ENCODE measurements at regions not wholly inside any gene's neighbourhood (a gene's known extent, or its start where the extent isn't known, plus 50 kb on each side); places are given as distances from the start of the nearest gene placed in this dataset.

DNA sequence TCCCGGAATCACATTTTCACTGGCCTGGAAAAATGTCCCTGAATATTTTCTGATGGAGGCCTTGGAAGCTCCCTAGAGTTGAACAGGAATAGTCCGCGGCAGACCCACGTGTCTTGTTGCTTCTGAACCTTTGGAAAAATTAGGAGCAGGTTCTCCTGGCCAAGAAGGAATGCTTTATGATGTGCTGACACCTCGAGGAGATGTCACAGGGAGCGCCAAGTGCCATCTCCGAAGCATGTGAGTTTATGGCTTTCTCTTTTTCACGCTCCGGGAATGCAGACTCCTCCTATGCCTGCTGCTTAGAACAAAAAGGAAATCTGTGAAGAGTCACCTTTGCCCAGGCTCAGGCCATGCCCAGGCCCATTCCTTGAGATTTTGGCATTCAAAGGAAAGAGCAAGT is 84.6 kb downstream of the BOD1 start:
- Histone ChIP-seq H3K27ac (ENCODE audit: low read depth in 1 of 2, low read length in 1 of 2) (no peak overlapping the region), H3K27me3 (ENCODE audit: control insufficient read depth in 2 of 2, insufficient read depth in 1 of 2, low read length in 1 of 2) (no peaks in the 10 kb centered on the region), H3K4me1 (ENCODE audit: control insufficient read depth in 2 of 2, insufficient read depth in 2 of 2, low read length in 2 of 2) (no peaks in the 10 kb centered on the region), H3K36me3 (ENCODE audit: control insufficient read depth in 2 of 2, insufficient read depth in 2 of 2, low read length in 1 of 2) (no peaks in the 10 kb centered on the region), H3K9me3 (ENCODE audit: control insufficient read depth in 2 of 2, insufficient read depth in 1 of 2, low read length in 1 of 2) (no peaks in the 10 kb centered on the region), H3K4me3 (ENCODE audit: low read length in 2 of 2) (no peak overlapping the region)
- DNase-seq (ENCODE audit: low read depth in 6 of 9, low spot score in 9 of 9): no peak
- WGBS: 91% methylated on average over 9 of the region's 9 CpGs

DNA sequence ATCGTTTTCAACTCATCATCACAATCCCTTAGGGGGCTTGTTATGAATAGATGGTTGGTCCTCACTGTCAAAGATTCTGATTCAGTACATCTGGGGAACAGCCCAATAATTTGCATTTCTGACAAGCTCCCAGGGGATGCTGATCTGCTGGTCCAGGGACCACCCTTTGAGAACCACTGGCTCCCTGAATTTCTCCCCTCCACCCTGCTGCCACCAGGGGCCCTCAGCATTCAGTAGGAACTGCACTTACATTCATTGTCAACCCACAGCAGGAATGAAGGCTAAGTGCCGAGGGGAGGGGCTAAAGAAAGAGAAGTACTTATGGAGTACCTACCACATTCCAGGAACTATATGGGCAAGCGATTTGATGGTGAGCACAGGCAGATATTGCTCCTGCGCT is 85.9 kb downstream of the BOD1 start:
- H3K36me3 ChIP-seq (ENCODE audit: control insufficient read depth in 2 of 2, insufficient read depth in 2 of 2, low read length in 1 of 2): no peaks in the 10 kb centered on the region
- no peaks in the 10 kb centered on the region for H3K4me1 ChIP-seq (ENCODE audit: control insufficient read depth in 2 of 2, insufficient read depth in 2 of 2, low read length in 2 of 2)
- no peaks in the 10 kb centered on the region for H3K9me3 ChIP-seq (ENCODE audit: control insufficient read depth in 2 of 2, insufficient read depth in 1 of 2, low read length in 1 of 2)
- no peaks in the 10 kb centered on the region for H3K27me3 ChIP-seq (ENCODE audit: control insufficient read depth in 2 of 2, insufficient read depth in 1 of 2, low read length in 1 of 2)
- no peak overlapping the region for H3K27ac ChIP-seq (ENCODE audit: low read depth in 1 of 2, low read length in 1 of 2)
- DNase-seq (ENCODE audit: low read depth in 6 of 9, low spot score in 9 of 9): no peak
- no peak overlapping the region for H3K4me3 ChIP-seq (ENCODE audit: low read length in 2 of 2)
- WGBS: 80% methylated on average over 4 of the region's 4 CpGs

DNA sequence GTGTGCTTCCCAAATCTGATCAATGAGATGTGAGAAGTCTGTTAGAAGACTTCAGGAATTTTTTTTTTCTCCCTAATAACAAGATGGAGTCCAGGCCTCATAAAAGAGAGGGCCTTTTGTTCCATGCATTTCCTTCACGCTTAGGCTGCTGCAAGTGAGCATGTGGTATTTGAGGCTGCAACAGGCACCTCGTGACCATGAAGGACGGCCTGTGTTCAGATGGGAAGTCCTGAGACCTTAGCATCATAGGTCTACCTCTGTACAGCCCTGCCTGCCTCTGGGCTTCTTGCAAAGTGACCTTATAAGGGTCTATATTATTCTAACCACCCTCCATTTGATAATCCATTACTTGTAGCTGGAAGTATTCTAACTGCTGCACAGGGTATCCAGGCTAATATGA is 86.6 kb downstream of the BOD1 start:
- H3K27ac ChIP-seq (ENCODE audit: low read depth in 1 of 2, low read length in 1 of 2): no peak overlapping the region
- no peaks in the 10 kb centered on the region for H3K27me3 ChIP-seq (ENCODE audit: control insufficient read depth in 2 of 2, insufficient read depth in 1 of 2, low read length in 1 of 2)
- 85% methylated on average over 3 of the region's 3 CpGs for WGBS
- no peaks in the 10 kb centered on the region for H3K9me3 ChIP-seq (ENCODE audit: control insufficient read depth in 2 of 2, insufficient read depth in 1 of 2, low read length in 1 of 2)
- no peaks in the 10 kb centered on the region for H3K4me1 ChIP-seq (ENCODE audit: control insufficient read depth in 2 of 2, insufficient read depth in 2 of 2, low read length in 2 of 2)
- H3K4me3 ChIP-seq (ENCODE audit: low read length in 2 of 2): no peak overlapping the region
- no peak for DNase-seq (ENCODE audit: low read depth in 6 of 9, low spot score in 9 of 9)
- no peaks in the 10 kb centered on the region for H3K36me3 ChIP-seq (ENCODE audit: control insufficient read depth in 2 of 2, insufficient read depth in 2 of 2, low read length in 1 of 2)

DNA sequence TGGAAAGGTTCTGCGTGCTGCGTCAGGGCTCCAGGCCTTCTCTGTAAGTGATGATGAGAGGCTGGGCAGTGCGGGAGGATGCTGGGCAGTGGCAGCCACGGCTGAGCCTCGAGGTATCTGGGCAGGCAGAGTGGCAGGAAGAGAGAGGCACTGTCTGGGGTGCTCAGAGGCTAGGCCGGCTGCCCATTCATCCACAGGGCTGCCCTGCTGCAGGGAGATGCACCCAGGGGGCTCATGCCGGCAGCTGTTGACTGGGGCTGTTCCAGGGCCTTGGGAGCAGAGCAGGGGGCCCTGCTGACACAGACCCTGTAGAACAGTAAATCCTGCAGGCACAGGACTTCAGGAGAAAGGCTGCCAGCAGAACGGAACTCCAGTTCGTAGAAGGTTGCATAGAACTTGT is 88.8 kb downstream of the BOD1 start:
- DNase-seq (ENCODE audit: low read depth in 6 of 9, low spot score in 9 of 9): no peak
- WGBS: 89% methylated on average over 9 of the region's 9 CpGs
- Histone ChIP-seq H3K27ac (ENCODE audit: low read depth in 1 of 2, low read length in 1 of 2) (no peak overlapping the region), H3K36me3 (ENCODE audit: control insufficient read depth in 2 of 2, insufficient read depth in 2 of 2, low read length in 1 of 2) (no peaks in the 10 kb centered on the region), H3K9me3 (ENCODE audit: control insufficient read depth in 2 of 2, insufficient read depth in 1 of 2, low read length in 1 of 2) (no peaks in the 10 kb centered on the region), H3K27me3 (ENCODE audit: control insufficient read depth in 2 of 2, insufficient read depth in 1 of 2, low read length in 1 of 2) (no peaks in the 10 kb centered on the region), H3K4me1 (ENCODE audit: control insufficient read depth in 2 of 2, insufficient read depth in 2 of 2, low read length in 2 of 2) (no peaks in the 10 kb centered on the region), H3K4me3 (ENCODE audit: low read length in 2 of 2) (no peak overlapping the region)

DNA sequence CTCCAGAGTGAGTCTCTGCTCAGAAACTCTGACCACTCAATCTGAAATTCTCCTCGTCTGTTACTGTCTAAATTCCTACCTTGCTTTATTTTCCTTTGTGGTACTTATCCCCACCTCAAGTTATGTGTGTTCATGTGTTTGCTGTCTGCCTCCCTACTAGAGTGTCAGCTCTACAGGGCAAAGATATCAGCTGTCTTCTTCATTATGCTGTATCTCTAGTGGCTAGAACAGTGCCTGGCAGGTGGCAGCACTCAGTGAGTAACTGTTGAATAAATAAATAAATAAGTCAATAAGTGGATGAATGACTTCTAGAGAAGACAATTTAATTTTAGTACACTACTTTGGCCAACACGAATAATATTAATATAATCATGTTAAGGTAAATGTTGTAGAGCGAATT is 92.3 kb downstream of the BOD1 start:
- 91% methylated on average over 3 of the region's 3 CpGs for WGBS
- H3K36me3 ChIP-seq (ENCODE audit: control insufficient read depth in 2 of 2, insufficient read depth in 2 of 2, low read length in 1 of 2): no peaks in the 10 kb centered on the region
- no peak overlapping the region for H3K27ac ChIP-seq (ENCODE audit: low read depth in 1 of 2, low read length in 1 of 2)
- no peak for DNase-seq (ENCODE audit: low read depth in 6 of 9, low spot score in 9 of 9)
- H3K27me3 ChIP-seq (ENCODE audit: control insufficient read depth in 2 of 2, insufficient read depth in 1 of 2, low read length in 1 of 2): no peaks in the 10 kb centered on the region
- H3K4me1 ChIP-seq (ENCODE audit: control insufficient read depth in 2 of 2, insufficient read depth in 2 of 2, low read length in 2 of 2): no peaks in the 10 kb centered on the region
- no peaks in the 10 kb centered on the region for H3K9me3 ChIP-seq (ENCODE audit: control insufficient read depth in 2 of 2, insufficient read depth in 1 of 2, low read length in 1 of 2)
- no peak overlapping the region for H3K4me3 ChIP-seq (ENCODE audit: low read length in 2 of 2)

DNA sequence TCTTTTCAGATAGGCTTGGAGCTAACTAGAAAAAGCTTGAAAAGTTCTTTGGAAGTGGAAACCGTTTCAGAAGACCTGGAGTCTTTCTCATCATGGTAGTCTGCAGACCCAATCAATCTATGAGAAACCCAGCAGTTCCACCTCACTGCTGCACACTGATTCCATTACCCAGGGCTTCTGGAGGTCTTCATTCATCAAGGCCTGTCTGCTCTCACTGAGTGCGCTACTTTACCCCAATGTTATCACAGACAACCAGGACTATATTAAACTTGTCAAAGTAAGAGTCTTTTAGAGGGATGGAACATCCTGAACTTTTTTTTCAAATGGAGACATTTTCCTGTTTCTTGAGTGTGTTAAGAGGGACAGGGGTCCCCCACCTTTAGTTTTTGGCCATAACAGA is 93.1 kb downstream of the BOD1 start:
- Histone ChIP-seq H3K27me3 (ENCODE audit: control insufficient read depth in 2 of 2, insufficient read depth in 1 of 2, low read length in 1 of 2) (no peaks in the 10 kb centered on the region), H3K36me3 (ENCODE audit: control insufficient read depth in 2 of 2, insufficient read depth in 2 of 2, low read length in 1 of 2) (no peaks in the 10 kb centered on the region), H3K9me3 (ENCODE audit: control insufficient read depth in 2 of 2, insufficient read depth in 1 of 2, low read length in 1 of 2) (no peaks in the 10 kb centered on the region), H3K27ac (ENCODE audit: low read depth in 1 of 2, low read length in 1 of 2) (no peak overlapping the region), H3K4me3 (ENCODE audit: low read length in 2 of 2) (no peak overlapping the region), H3K4me1 (ENCODE audit: control insufficient read depth in 2 of 2, insufficient read depth in 2 of 2, low read length in 2 of 2) (no peaks in the 10 kb centered on the region)
- 77% methylated on average over 2 of the region's 2 CpGs for WGBS
- DNase-seq (ENCODE audit: low read depth in 6 of 9, low spot score in 9 of 9): no peak

DNA sequence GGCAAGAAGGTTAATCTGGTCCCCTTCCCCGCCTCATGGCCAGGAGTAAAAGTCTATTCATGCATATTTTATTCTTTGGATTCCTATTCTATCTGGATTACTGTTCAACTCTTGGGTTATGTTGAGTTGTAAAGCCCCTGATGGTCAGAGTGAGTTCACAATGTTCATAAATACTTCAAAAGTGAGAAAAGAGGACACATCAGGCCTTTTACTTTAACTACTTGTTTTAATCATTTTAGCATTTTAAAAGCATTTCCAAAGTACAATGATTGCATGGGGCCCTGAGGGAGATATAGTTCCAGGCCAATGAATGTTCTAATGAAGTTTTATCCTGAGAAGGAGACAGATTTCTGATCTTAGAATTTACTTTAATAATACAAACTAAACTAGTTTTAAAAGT is 93.9 kb downstream of the BOD1 start:
- no peaks in the 10 kb centered on the region for H3K4me1 ChIP-seq (ENCODE audit: control insufficient read depth in 2 of 2, insufficient read depth in 2 of 2, low read length in 2 of 2)
- no peaks in the 10 kb centered on the region for H3K9me3 ChIP-seq (ENCODE audit: control insufficient read depth in 2 of 2, insufficient read depth in 1 of 2, low read length in 1 of 2)
- H3K36me3 ChIP-seq (ENCODE audit: control insufficient read depth in 2 of 2, insufficient read depth in 2 of 2, low read length in 1 of 2): no peaks in the 10 kb centered on the region
- no peaks in the 10 kb centered on the region for H3K27me3 ChIP-seq (ENCODE audit: control insufficient read depth in 2 of 2, insufficient read depth in 1 of 2, low read length in 1 of 2)
- DNase-seq (ENCODE audit: low read depth in 6 of 9, low spot score in 9 of 9): no peak
- no peak overlapping the region for H3K27ac ChIP-seq (ENCODE audit: low read depth in 1 of 2, low read length in 1 of 2)
- no peak overlapping the region for H3K4me3 ChIP-seq (ENCODE audit: low read length in 2 of 2)
- WGBS: 90% methylated on average over 1 of the region's 1 CpG

DNA sequence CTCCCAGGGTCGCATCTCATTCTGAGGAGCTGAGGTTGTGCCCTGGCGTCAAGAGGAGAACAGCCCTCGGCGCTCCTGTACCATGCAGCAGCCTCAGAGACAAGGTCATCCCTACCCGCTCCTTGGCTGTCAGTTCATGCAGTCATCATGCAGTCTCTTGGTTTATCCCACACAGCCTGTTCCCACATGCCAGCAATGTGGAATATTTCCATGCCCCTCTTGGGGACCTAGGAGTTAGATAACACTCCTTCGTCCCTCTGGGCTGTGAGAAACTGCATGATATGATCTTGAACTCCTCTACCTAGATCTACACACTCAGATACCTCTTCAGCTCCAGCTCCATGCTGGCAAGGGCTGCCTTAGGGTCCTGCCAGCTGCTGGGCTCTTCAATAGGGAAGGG is 97.6 kb downstream of the BOD1 start:
- Histone ChIP-seq H3K27ac (ENCODE audit: low read depth in 1 of 2, low read length in 1 of 2) (no peak overlapping the region), H3K9me3 (ENCODE audit: control insufficient read depth in 2 of 2, insufficient read depth in 1 of 2, low read length in 1 of 2) (no peaks in the 10 kb centered on the region), H3K36me3 (ENCODE audit: control insufficient read depth in 2 of 2, insufficient read depth in 2 of 2, low read length in 1 of 2) (no peaks in the 10 kb centered on the region), H3K4me1 (ENCODE audit: control insufficient read depth in 2 of 2, insufficient read depth in 2 of 2, low read length in 2 of 2) (no peaks in the 10 kb centered on the region), H3K4me3 (ENCODE audit: low read length in 2 of 2) (no peak overlapping the region), H3K27me3 (ENCODE audit: control insufficient read depth in 2 of 2, insufficient read depth in 1 of 2, low read length in 1 of 2) (no peaks in the 10 kb centered on the region)
- 94% methylated on average over 6 of the region's 6 CpGs for WGBS
- no peak for DNase-seq (ENCODE audit: low read depth in 6 of 9, low spot score in 9 of 9)

DNA sequence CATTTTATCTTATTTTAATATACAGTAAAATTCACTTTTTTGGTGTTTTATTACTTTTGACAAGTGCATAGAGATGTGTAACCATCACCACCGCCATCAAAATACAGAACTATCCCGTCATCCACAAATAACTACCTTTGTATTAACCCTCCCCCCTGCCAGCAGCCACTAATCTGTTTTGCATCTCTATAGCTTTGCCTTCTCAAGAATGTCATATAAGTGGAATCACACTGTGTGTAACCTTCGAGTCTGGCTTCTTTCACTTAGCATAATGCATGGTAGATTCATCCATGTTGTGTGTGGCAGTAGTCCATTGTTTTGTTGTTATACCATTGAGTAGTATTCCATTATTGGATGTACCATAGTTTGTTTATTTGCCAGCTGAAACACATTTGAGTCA is 98.8 kb downstream of the BOD1 start:
- Histone ChIP-seq H3K9me3 (ENCODE audit: control insufficient read depth in 2 of 2, insufficient read depth in 1 of 2, low read length in 1 of 2) (no peaks in the 10 kb centered on the region), H3K27ac (ENCODE audit: low read depth in 1 of 2, low read length in 1 of 2) (no peak overlapping the region), H3K4me3 (ENCODE audit: low read length in 2 of 2) (no peak overlapping the region), H3K4me1 (ENCODE audit: control insufficient read depth in 2 of 2, insufficient read depth in 2 of 2, low read length in 2 of 2) (no peaks in the 10 kb centered on the region), H3K36me3 (ENCODE audit: control insufficient read depth in 2 of 2, insufficient read depth in 2 of 2, low read length in 1 of 2) (no peaks in the 10 kb centered on the region), H3K27me3 (ENCODE audit: control insufficient read depth in 2 of 2, insufficient read depth in 1 of 2, low read length in 1 of 2) (no peaks in the 10 kb centered on the region)
- WGBS: 83% methylated on average over 3 of the region's 3 CpGs
- DNase-seq (ENCODE audit: low read depth in 6 of 9, low spot score in 9 of 9): no peak

DNA sequence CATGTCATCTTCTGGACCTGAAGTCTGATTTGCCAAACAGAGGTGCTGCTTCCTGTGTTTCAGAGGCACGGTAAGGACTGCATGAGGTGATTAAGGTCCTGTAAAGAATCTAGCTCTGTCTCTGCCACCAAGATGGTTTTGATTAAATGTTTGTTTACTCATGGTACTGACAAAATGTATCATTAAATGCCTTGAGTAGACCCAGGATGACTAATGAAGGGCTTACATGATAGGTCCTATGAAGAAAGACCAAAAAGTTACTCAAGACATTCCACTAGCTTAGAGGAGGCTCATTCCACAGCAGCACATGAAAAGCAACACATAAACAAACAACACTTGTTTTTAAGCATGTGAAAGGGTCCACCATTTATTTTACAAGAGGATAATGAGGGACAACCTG is 100.9 kb downstream of the BOD1 start:
- no peak overlapping the region for H3K4me3 ChIP-seq (ENCODE audit: low read length in 2 of 2)
- H3K4me1 ChIP-seq (ENCODE audit: control insufficient read depth in 2 of 2, insufficient read depth in 2 of 2, low read length in 2 of 2): no peaks in the 10 kb centered on the region
- H3K27me3 ChIP-seq (ENCODE audit: control insufficient read depth in 2 of 2, insufficient read depth in 1 of 2, low read length in 1 of 2): no peaks in the 10 kb centered on the region
- no peak overlapping the region for H3K27ac ChIP-seq (ENCODE audit: low read depth in 1 of 2, low read length in 1 of 2)
- 30% methylated on average over 1 of the region's 1 CpG for WGBS
- H3K9me3 ChIP-seq (ENCODE audit: control insufficient read depth in 2 of 2, insufficient read depth in 1 of 2, low read length in 1 of 2): no peaks in the 10 kb centered on the region
- no peak for DNase-seq (ENCODE audit: low read depth in 6 of 9, low spot score in 9 of 9)
- no peaks in the 10 kb centered on the region for H3K36me3 ChIP-seq (ENCODE audit: control insufficient read depth in 2 of 2, insufficient read depth in 2 of 2, low read length in 1 of 2)

Data from thymus (tissue), 11 donors.